Right renal pelvis (tissue), 4 donors: ENCODE measurements at regions not wholly inside any gene's neighbourhood (a gene's known extent, or its start where the extent isn't known, plus 50 kb on each side); places are given as distances from the start of the nearest gene placed in this dataset.
"Not testable (repeated sequence)": the region's sequence is repeated elsewhere in the genome, so short reads cannot be mapped to it uniquely, and the experiment has no call there.

Source experiments
- DNase-seq, 4 donors: peaks; one replicate each; pipeline ENCODE4 v3.0.0-alpha.2; 2013; ENCODE audit warnings: low read depth in 4 of 4, low spot score in 3 of 4, missing footprints in 1 of 4

- DNase-seq: no peak
Measured at GRCh38 chr14:30355431-30355913, 203.5 kb upstream of the G2E3 start.

- no peak for DNase-seq
Measured at GRCh38 chr14:30356438-30357202, 202.3 kb upstream of the G2E3 start.

- no peak for DNase-seq
Measured at GRCh38 chr14:30357791-30358190, 201.2 kb upstream of the G2E3 start.

GRCh38 chr14:30362369-30363218 is 196.4 kb upstream of the G2E3 start:
- no peak for DNase-seq

- not testable (repeated sequence) for DNase-seq
Measured at GRCh38 chr14:30363219-30363880, 195.6 kb upstream of the G2E3 start.

- no peak for DNase-seq
Measured at GRCh38 chr14:30369502-30370180, 189.3 kb upstream of the G2E3 start.

- DNase-seq: no peak
Measured at GRCh38 chr14:30373053-30373452, 185.9 kb upstream of the G2E3 start.

- DNase-seq: no peak
Measured at GRCh38 chr14:30373526-30373925, 185.4 kb upstream of the G2E3 start.

GRCh38 chr14:30375296-30375892 is 183.6 kb upstream of the G2E3 start:
- peak in 2 of 4 donors; percentile 1 to 5 for DNase-seq

- DNase-seq: no peak
Measured at GRCh38 chr14:30381861-30382480, 177.0 kb upstream of the G2E3 start.

- no peak for DNase-seq
Measured at GRCh38 chr14:30385925-30386324, 173.0 kb upstream of the G2E3 start.

- no peak for DNase-seq
Measured at GRCh38 chr14:30387871-30388270, 171.1 kb upstream of the G2E3 start.

- DNase-seq: no peak
Measured at GRCh38 chr14:30389134-30389876, 169.7 kb upstream of the G2E3 start.

GRCh38 chr14:30389877-30390385 is 169.0 kb upstream of the G2E3 start:
- DNase-seq: no peak

- DNase-seq: no peak
Measured at GRCh38 chr14:30395065-30395464, 163.9 kb upstream of the G2E3 start.

GRCh38 chr14:30402846-30403245 is 156.1 kb upstream of the G2E3 start:
- DNase-seq: no peak

GRCh38 chr14:30403791-30404190 is 155.2 kb upstream of the G2E3 start:
- no peak for DNase-seq

- DNase-seq: not testable (repeated sequence)
Measured at GRCh38 chr14:30409508-30410015, 149.4 kb upstream of the G2E3 start.

- no peak for DNase-seq
Measured at GRCh38 chr14:30410986-30411385, 148.0 kb upstream of the G2E3 start.
